Upper lobe of left lung (tissue), 6 donors: ENCODE measurements at regions not wholly inside any gene's neighbourhood (a gene's known extent, or its start where the extent isn't known, plus 50 kb on each side); places are given as distances from the start of the nearest gene placed in this dataset.

Source experiments
- ATAC-seq, 2 donors: fragments of 200-7000 bp; cut with Tn5 transposase; one replicate each; pipeline ENCODE4 v1.9.1; 2022; ENCODE audit warnings: mild to moderate bottlenecking in 2 of 2, moderate library complexity in 2 of 2; ENCODE audit not compliant: low FRiP score in 2 of 2
- DNase-seq, 2 donors: peaks; one replicate each; pipeline ENCODE4 v3.0.0-alpha.2; 2019 to 2020
- H3K27ac ChIP-seq, 4 donors: fragments of 200-600 bp; sonication (generic); one replicate each; pipeline ENCODE4 v1.5.1; 2016 to 2019
- H3K27me3 ChIP-seq, 4 donors: fragments of 200-600 bp; sonication (generic); one replicate each; pipeline ENCODE4 v1.5.1; 2017 to 2019
- H3K36me3 ChIP-seq, 4 donors: fragments of 200-600 bp; sonication (generic); one replicate each; pipeline ENCODE4 v1.5.1; 2016 to 2019
- H3K4me1 ChIP-seq, 4 donors: fragments of 200-600 bp; sonication (generic); one replicate each; pipeline ENCODE4 v1.5.1; 2018 to 2019
- H3K4me3 ChIP-seq, 4 donors: fragments of 200-600 bp; sonication (generic); one replicate each; pipeline ENCODE4 v1.5.1; 2017 to 2019; ENCODE audit warnings: mild to moderate bottlenecking in 2 of 4, moderate library complexity in 1 of 4
- H3K9me3 ChIP-seq, 4 donors: fragments of 200-600 bp; sonication (generic); one replicate each; pipeline ENCODE4 v1.5.1; 2018 to 2019
- CTCF ChIP-seq, 6 experiments: fragments of 450-650 bp in 4 of 6; fragments of 200-600 bp in 2 of 6; sonication (generic) in 2 of 6; IDR thresholded peaks; one replicate each; pipeline ENCODE4 v1.5.1; 2016 to 2019; ENCODE audit warnings: antibody characterized with exemption in 6 of 6
- EP300 ChIP-seq, 4 donors: sonication (generic); formaldehyde crosslinking; IDR thresholded peaks; one replicate each; pipeline ENCODE4 v1.5.1; 2017; ENCODE audit warnings: antibody characterized with exemption in 4 of 4, control low read depth in 2 of 4
- POLR2A ChIP-seq, 4 donors: fragments of 450-650 bp; IDR thresholded peaks; one replicate each; pipeline ENCODE4 v1.5.1; 2016 to 2017; ENCODE audit warnings: antibody characterized with exemption in 4 of 4, mild to moderate bottlenecking in 2 of 4
- POLR2AphosphoS5 ChIP-seq, 2 donors: sonication (generic); formaldehyde crosslinking; IDR thresholded peaks; one replicate each; pipeline ENCODE4 v1.5.1; 2017; ENCODE audit warnings: antibody characterized with exemption in 2 of 2
- WGBS, 2 donors: methylation state at CpG; one replicate each; pipeline ENCODE4 v1.1.5; 2017 to 2018; 5-methylcytosine and 5-hydroxymethylcytosine counted together
- donor health status: DM: no; HTN: no; CAD: no; lungs with moderate emphysema.
- donor health status: DM: no; HTN: yes; CAD: no; lungs with severe emphysema.

GRCh38 chr7:108997480-108997879 is 427.8 kb downstream of the DNAJB9 start:
- DNase-seq: no peak
- no peak overlapping the region for H3K4me3 ChIP-seq
- H3K9me3 ChIP-seq: peaks cover 0 to 2% (median 0%) of the 10 kb centered on the region in 4 donors
- H3K36me3 ChIP-seq: no peaks in the 10 kb centered on the region
- no peaks in the 10 kb centered on the region for H3K4me1 ChIP-seq
- no peak for TF ChIP-seq POLR2AphosphoS5 (IDR thresholded peaks at IDR 0.05)
- no peak for TF ChIP-seq CTCF (IDR thresholded peaks at IDR 0.05)
- TF ChIP-seq EP300 (IDR thresholded peaks at IDR 0.05): no peak
- no peak for TF ChIP-seq POLR2A (IDR thresholded peaks at IDR 0.05)
- WGBS, 2 donors: 90 to 92% methylated on average over 6 of the region's 6 CpGs
- ATAC-seq: no peak
- H3K27me3 ChIP-seq: no peaks in the 10 kb centered on the region
- no peak overlapping the region for H3K27ac ChIP-seq

GRCh38 chr7:109003742-109004141 is 434.1 kb downstream of the DNAJB9 start:
- no peaks in the 10 kb centered on the region for H3K27me3 ChIP-seq
- TF ChIP-seq POLR2A (IDR thresholded peaks at IDR 0.05) (no peak), EP300 (IDR thresholded peaks at IDR 0.05) (no peak), POLR2AphosphoS5 (IDR thresholded peaks at IDR 0.05) (no peak), CTCF (IDR thresholded peaks at IDR 0.05) (no peak)
- no peak overlapping the region for H3K4me3 ChIP-seq
- no peak overlapping the region for H3K27ac ChIP-seq
- DNase-seq (peak in 1 of 2 donors; percentile 49), ATAC-seq (peak in 1 of 2 donors; percentile 71)
- 59 to 73% methylated on average over 1 of the region's 1 CpG for WGBS, 2 donors
- H3K9me3 ChIP-seq: no peaks in the 10 kb centered on the region
- no peaks in the 10 kb centered on the region for H3K36me3 ChIP-seq
- no peaks in the 10 kb centered on the region for H3K4me1 ChIP-seq

GRCh38 chr7:109009636-109010035 is 440.0 kb downstream of the DNAJB9 start:
- TF ChIP-seq POLR2A (IDR thresholded peaks at IDR 0.05) (no peak), CTCF (IDR thresholded peaks at IDR 0.05) (no peak), POLR2AphosphoS5 (IDR thresholded peaks at IDR 0.05) (no peak), EP300 (IDR thresholded peaks at IDR 0.05) (no peak)
- WGBS, 2 donors: 61 to 75% methylated on average over 6 of the region's 6 CpGs
- no peaks in the 10 kb centered on the region for H3K36me3 ChIP-seq
- ATAC-seq: no peak
- H3K27ac ChIP-seq: no peak overlapping the region
- DNase-seq: no peak
- no peaks in the 10 kb centered on the region for H3K9me3 ChIP-seq
- no peak overlapping the region for H3K4me3 ChIP-seq
- H3K27me3 ChIP-seq: no peaks in the 10 kb centered on the region
- no peaks in the 10 kb centered on the region for H3K4me1 ChIP-seq

- TF ChIP-seq POLR2AphosphoS5 (IDR thresholded peaks at IDR 0.05) (no peak), POLR2A (IDR thresholded peaks at IDR 0.05) (no peak), CTCF (IDR thresholded peaks at IDR 0.05) (no peak), EP300 (IDR thresholded peaks at IDR 0.05) (no peak)
- Histone ChIP-seq H3K9me3 (no peaks in the 10 kb centered on the region), H3K27ac (no peak overlapping the region), H3K4me1 (no peaks in the 10 kb centered on the region), H3K4me3 (no peak overlapping the region), H3K27me3 (no peaks in the 10 kb centered on the region), H3K36me3 (no peaks in the 10 kb centered on the region)
- no peak for ATAC-seq
- WGBS, 2 donors: 66 to 84% methylated on average over 4 of the region's 4 CpGs
- DNase-seq: no peak
Measured at GRCh38 chr7:109020251-109020650, 450.6 kb downstream of the DNAJB9 start.

GRCh38 chr7:109021390-109021789 is 451.7 kb downstream of the DNAJB9 start:
- 76 to 84% methylated on average over 2 of the region's 2 CpGs for WGBS, 2 donors
- Histone ChIP-seq H3K9me3 (no peaks in the 10 kb centered on the region), H3K27me3 (no peaks in the 10 kb centered on the region), H3K27ac (no peak overlapping the region), H3K4me1 (no peaks in the 10 kb centered on the region), H3K4me3 (no peak overlapping the region), H3K36me3 (no peaks in the 10 kb centered on the region)
- no peak for TF ChIP-seq POLR2AphosphoS5 (IDR thresholded peaks at IDR 0.05)
- no peak for TF ChIP-seq CTCF (IDR thresholded peaks at IDR 0.05)
- ATAC-seq (no peak), DNase-seq (no peak)
